Adrenal gland (tissue), 5 donors: ENCODE measurements at regions not wholly inside any gene's neighbourhood (a gene's known extent, or its start where the extent isn't known, plus 50 kb on each side); places are given as distances from the start of the nearest gene placed in this dataset.

Source experiments
- POLR2A ChIP-seq, 2 donors: fragments of 450-650 bp; IDR thresholded peaks; one replicate each; pipeline ENCODE4 v1.6.1; 2017; ENCODE audit warnings: antibody characterized with exemption in 2 of 2, mild to moderate bottlenecking in 2 of 2, moderate library complexity in 1 of 2
- TF ChIP-seq, protein P1 (sequence below), 6 experiments: fragments of 450-650 bp in 4 of 6; fragments of 200-600 bp in 2 of 6; sonication (generic) in 1 of 6; IDR thresholded peaks; 1 replicate in 5 of 6; 2 replicates in 1 of 6; pipeline versions ENCODE4 v1.5.1 to v1.8.0; 2016 to 2021; ENCODE audit warnings: antibody characterized with exemption in 6 of 6, mild to moderate bottlenecking in 2 of 6, moderate library complexity in 1 of 6
- donor health status: DM: no; HTN: no; CAD: no.

DNA sequence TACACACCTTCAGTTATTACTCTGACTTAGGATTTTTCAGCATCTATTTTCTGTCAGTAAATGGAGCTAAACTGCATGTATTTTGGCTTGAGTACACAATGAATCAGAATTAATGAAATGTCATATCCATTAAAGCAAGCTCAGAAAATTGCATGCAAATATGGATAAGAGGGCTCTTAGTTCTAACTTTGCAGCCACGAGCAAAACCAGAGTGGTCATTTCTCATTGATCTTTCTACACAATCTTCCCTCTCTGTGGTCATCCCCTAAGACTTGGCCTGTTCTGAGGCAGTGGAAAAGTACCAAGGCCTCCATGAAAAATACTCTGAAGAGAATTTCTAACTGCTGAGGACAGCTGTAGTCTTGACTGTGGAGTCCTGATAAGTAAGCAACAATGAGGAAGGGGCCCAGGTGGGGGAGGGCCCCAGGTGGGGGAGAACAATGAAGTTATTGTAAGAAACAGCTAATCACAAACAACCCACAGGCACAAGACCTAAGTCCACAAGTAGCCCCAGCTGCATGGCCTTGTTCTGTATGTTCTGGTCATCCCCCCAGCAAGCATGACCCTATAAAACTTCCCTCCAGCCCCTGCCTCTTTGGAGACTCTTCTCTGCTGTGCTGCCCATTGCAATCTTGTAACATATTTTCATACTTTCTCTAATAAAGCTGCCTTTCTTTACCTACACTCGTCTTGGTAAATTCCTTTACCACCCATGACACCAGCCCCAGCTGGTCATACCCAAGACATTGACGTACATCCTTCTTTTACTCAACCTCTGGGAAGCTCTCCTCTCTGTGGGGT is 230.3 kb downstream of the TDRD15 start:
- TF ChIP-seq, protein P1, sequence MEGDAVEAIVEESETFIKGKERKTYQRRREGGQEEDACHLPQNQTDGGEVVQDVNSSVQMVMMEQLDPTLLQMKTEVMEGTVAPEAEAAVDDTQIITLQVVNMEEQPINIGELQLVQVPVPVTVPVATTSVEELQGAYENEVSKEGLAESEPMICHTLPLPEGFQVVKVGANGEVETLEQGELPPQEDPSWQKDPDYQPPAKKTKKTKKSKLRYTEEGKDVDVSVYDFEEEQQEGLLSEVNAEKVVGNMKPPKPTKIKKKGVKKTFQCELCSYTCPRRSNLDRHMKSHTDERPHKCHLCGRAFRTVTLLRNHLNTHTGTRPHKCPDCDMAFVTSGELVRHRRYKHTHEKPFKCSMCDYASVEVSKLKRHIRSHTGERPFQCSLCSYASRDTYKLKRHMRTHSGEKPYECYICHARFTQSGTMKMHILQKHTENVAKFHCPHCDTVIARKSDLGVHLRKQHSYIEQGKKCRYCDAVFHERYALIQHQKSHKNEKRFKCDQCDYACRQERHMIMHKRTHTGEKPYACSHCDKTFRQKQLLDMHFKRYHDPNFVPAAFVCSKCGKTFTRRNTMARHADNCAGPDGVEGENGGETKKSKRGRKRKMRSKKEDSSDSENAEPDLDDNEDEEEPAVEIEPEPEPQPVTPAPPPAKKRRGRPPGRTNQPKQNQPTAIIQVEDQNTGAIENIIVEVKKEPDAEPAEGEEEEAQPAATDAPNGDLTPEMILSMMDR (IDR thresholded peaks at IDR 0.05) = no peak
- no peak for TF ChIP-seq POLR2A (IDR thresholded peaks at IDR 0.05)
